ENCODE measurements at regions not wholly inside any gene's neighbourhood (a gene's known extent, or its start where the extent isn't known, plus 50 kb on each side); places are given as distances from the start of the nearest gene placed in this dataset.

DNA sequence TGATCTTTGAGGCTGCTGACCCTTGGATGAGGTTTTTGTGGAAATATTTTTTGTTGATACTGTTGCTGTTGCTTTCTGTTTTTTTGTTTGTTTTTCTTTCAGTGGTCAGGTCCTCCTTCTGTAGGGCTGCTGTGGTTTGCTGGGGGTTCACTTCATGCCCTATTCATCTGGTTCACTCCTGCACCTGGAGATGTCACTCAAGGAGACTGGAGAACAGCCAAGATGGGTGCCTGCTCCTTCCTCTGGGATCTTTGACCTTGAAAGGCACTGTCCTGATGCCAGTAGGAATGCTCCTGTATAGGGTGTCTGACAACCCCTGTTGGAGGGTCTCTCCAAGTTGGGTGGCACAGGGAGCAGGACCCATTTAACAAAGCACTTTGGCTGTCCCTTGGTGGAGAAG is 67.0 kb upstream of the ACTBL2 start:
- TF ChIP-seq, protein P1, sequence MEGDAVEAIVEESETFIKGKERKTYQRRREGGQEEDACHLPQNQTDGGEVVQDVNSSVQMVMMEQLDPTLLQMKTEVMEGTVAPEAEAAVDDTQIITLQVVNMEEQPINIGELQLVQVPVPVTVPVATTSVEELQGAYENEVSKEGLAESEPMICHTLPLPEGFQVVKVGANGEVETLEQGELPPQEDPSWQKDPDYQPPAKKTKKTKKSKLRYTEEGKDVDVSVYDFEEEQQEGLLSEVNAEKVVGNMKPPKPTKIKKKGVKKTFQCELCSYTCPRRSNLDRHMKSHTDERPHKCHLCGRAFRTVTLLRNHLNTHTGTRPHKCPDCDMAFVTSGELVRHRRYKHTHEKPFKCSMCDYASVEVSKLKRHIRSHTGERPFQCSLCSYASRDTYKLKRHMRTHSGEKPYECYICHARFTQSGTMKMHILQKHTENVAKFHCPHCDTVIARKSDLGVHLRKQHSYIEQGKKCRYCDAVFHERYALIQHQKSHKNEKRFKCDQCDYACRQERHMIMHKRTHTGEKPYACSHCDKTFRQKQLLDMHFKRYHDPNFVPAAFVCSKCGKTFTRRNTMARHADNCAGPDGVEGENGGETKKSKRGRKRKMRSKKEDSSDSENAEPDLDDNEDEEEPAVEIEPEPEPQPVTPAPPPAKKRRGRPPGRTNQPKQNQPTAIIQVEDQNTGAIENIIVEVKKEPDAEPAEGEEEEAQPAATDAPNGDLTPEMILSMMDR (IDR thresholded peaks at IDR 0.05): no peak
- TF ChIP-seq POLR2A (IDR thresholded peaks at IDR 0.05): no peak
- TF ChIP-seq POLR2AphosphoS5 (IDR thresholded peaks at IDR 0.05): no peak

Measured in breast epithelium (tissue), 3 donors.